HCT116 (cell line): ENCODE measurements at regions not wholly inside any gene's neighbourhood (a gene's known extent, or its start where the extent isn't known, plus 50 kb on each side); places are given as distances from the start of the nearest gene placed in this dataset.

Source experiments
- ATAC-seq: fragments of 200-7000 bp; cut with Tn5 transposase; 2 replicates; pipeline ENCODE4 v1.9.1; 2020; ENCODE audit warnings: mild to moderate bottlenecking, moderate library complexity
- BruUV-seq: library from RNA; stranded (reverse); fragments of 400-500 nt; replicated peaks from 2 replicates; lab custom pipeline; 2021; lab: Mats Ljungman, UMichigan
- CTCF ChIA-PET: fragments of 300-600 bp; sonication (Branson Sonifier 250); formaldehyde crosslinking; loops from one replicate; lab custom pipeline; 2021; ENCODE audit warnings: antibody characterized with exemption; lab: Charles Lee
- POLR2A ChIA-PET: fragments of 300-600, 350-600 bp; sonication (Branson Sonifier 250); formaldehyde crosslinking; loops from one replicate; lab custom pipeline; 2021; ENCODE audit warnings: antibody characterized with exemption; lab: Charles Lee
- RAD21 ChIA-PET, 2 experiments: fragments of 300-600 bp; sonication (Branson Sonifier 250); formaldehyde crosslinking; loops; one replicate each; lab custom pipeline; 2023; ENCODE audit warnings: low total read pairs in 2 of 2; ENCODE audit not compliant: uncharacterized antibody in 2 of 2, unreplicated experiment in 2 of 2, low non-redundant PET in 1 of 2; lab: Charles Lee
- DNase-seq: peaks from one replicate; pipeline ENCODE4 v3.0.0-alpha.2; 2010; ENCODE audit warnings: low read depth, low spot score
- H2AFZ ChIP-seq: fragments of 200-600 bp; shearing (Covaris generic), sonication (generic); 2 replicates; pipeline ENCODE4 v1.6.1; 2017; ENCODE audit warnings: low read depth, mixed run types, mixed read lengths, antibody characterized with exemption, low read length; ENCODE audit not compliant: poor library complexity, severe bottlenecking
- H3K27ac ChIP-seq: 2 replicates; pipeline ENCODE4 v1.5.1; 2012; ENCODE audit warnings: low read depth, low read length
- H3K27me3 ChIP-seq: fragments of 200-600 bp; sonication (generic); 2 replicates; pipeline ENCODE4 v1.6.1; 2016; ENCODE audit warnings: mixed run types, low read length, mixed read lengths; ENCODE audit not compliant: insufficient read depth
- H3K36me3 ChIP-seq, 2 experiments: fragments of 200-500 bp in 1 of 2; fragments of 200-600 bp in 1 of 2; sonication (Bioruptor generic) in 1 of 2; sonication (generic) in 1 of 2; 2 replicates each; pipeline versions ENCODE4 v1.5.1 to v1.6.1; 2014 to 2016; ENCODE audit warnings: low read length in 2 of 2, inconsistent platforms in 1 of 2, mixed read lengths in 1 of 2, mixed run types in 1 of 2; ENCODE audit not compliant: insufficient read depth in 2 of 2, control insufficient read depth in 1 of 2
- H3K4me1 ChIP-seq, 2 experiments: fragments of 200-600 bp in 1 of 2; sonication (generic) in 1 of 2; 2 replicates each; pipeline versions ENCODE4 v1.5.1 to v1.6.1; 2012 to 2017; ENCODE audit warnings: low read length in 2 of 2, inconsistent platforms in 1 of 2, mild to moderate bottlenecking in 1 of 2, mixed read lengths in 1 of 2, mixed run types in 1 of 2, moderate library complexity in 1 of 2; ENCODE audit not compliant: insufficient read depth in 2 of 2, control insufficient read depth in 1 of 2
- H3K4me2 ChIP-seq: fragments of 200-600 bp; sonication (generic); 2 replicates; pipeline ENCODE4 v1.6.1; 2017; ENCODE audit warnings: mixed run types, low read length, mixed read lengths
- H3K4me3 ChIP-seq, 2 experiments: fragments of 200-600 bp in 1 of 2; sonication (generic) in 1 of 2; replicated peaks in 1 of 2; 2 replicates each; pipeline ENCODE4 v1.5.1; 2011 to 2016; ENCODE audit warnings: low read length in 2 of 2, control low read depth in 1 of 2, low read depth in 1 of 2, mild to moderate bottlenecking in 1 of 2, mixed read lengths in 1 of 2, mixed run types in 1 of 2
- H3K79me2 ChIP-seq: fragments of 200-600 bp; sonication (generic); 2 replicates; pipeline ENCODE4 v1.6.1; 2017; ENCODE audit warnings: mild to moderate bottlenecking, mixed run types, low read length, moderate library complexity, mixed read lengths; ENCODE audit not compliant: insufficient read depth
- H3K9ac ChIP-seq: fragments of 200-600 bp; sonication (generic); 2 replicates; pipeline ENCODE4 v1.6.1; 2016; ENCODE audit warnings: low read length, mixed read lengths
- H3K9me2 ChIP-seq: fragments of 200-600 bp; sonication (generic), shearing (Covaris generic); 2 replicates; pipeline ENCODE4 v1.6.1; 2017; ENCODE audit warnings: mixed run types, mild to moderate bottlenecking, moderate library complexity; ENCODE audit not compliant: insufficient read depth
- H3K9me3 ChIP-seq, 2 experiments: fragments of 200-500 bp in 1 of 2; fragments of 200-600 bp in 1 of 2; sonication (Bioruptor generic) in 1 of 2; sonication (generic) in 1 of 2; 2 replicates each; pipeline ENCODE4 v1.6.1; 2014 to 2017; ENCODE audit warnings: low read length in 2 of 2, mixed read lengths in 2 of 2, inconsistent platforms in 1 of 2, low read depth in 1 of 2, mild to moderate bottlenecking in 1 of 2, mixed run types in 1 of 2, moderate library complexity in 1 of 2; ENCODE audit not compliant: control insufficient read depth in 1 of 2, insufficient read depth in 1 of 2
- H4K20me1 ChIP-seq: fragments of 200-600 bp; sonication (generic), shearing (Covaris generic); 2 replicates; pipeline ENCODE4 v1.6.1; 2017; ENCODE audit warnings: mixed run types, mild to moderate bottlenecking, moderate library complexity; ENCODE audit not compliant: insufficient read depth
- CBX3 ChIP-seq: IDR thresholded peaks from 2 replicates; pipeline ENCODE4 v1.6.1; 2012; ENCODE audit warnings: low read depth
- CEBPB ChIP-seq: IDR thresholded peaks from 2 replicates; pipeline ENCODE4 v1.6.1; 2012; ENCODE audit warnings: low read depth
- EGR1 ChIP-seq: IDR thresholded peaks from 2 replicates; pipeline ENCODE4 v1.6.1; 2012; ENCODE audit warnings: low read depth
- ELF1 ChIP-seq: IDR thresholded peaks from 2 replicates; pipeline ENCODE4 v1.6.1; 2012; ENCODE audit warnings: low read depth, borderline replicate concordance
- EZH2 ChIP-seq: fragments of 200-600 bp; sonication (generic); IDR thresholded peaks from 2 replicates; pipeline ENCODE4 v1.6.1; 2017; ENCODE audit warnings: antibody characterized with exemption, mixed run types
- FOSL1 ChIP-seq: IDR thresholded peaks from 2 replicates; pipeline ENCODE4 v1.6.1; 2012; ENCODE audit warnings: low read depth
- JUND ChIP-seq: IDR thresholded peaks from 2 replicates; pipeline ENCODE4 v1.6.1; 2012
- MAX ChIP-seq: IDR thresholded peaks from 2 replicates; pipeline ENCODE4 v1.6.1; 2012
- POLR2A ChIP-seq: IDR thresholded peaks from 2 replicates; pipeline ENCODE4 v1.7.0; 2011; ENCODE audit warnings: borderline replicate concordance; ENCODE audit not compliant: insufficient read depth, insufficient read length; ENCODE audit errors: extremely low read depth
- POLR2AphosphoS5 ChIP-seq: IDR thresholded peaks from 2 replicates; pipeline ENCODE4 v1.6.1; 2011; ENCODE audit warnings: mild to moderate bottlenecking, low read depth, low read length, moderate library complexity
- RAD21 ChIP-seq: IDR thresholded peaks from 2 replicates; pipeline ENCODE4 v1.6.1; 2012; ENCODE audit warnings: low read depth, mild to moderate bottlenecking
- SIN3A ChIP-seq: IDR thresholded peaks from 2 replicates; pipeline ENCODE4 v1.6.1; 2012; ENCODE audit warnings: low read depth
- SP1 ChIP-seq: IDR thresholded peaks from 2 replicates; pipeline ENCODE4 v1.6.1; 2012; ENCODE audit warnings: low read depth
- SRF ChIP-seq: IDR thresholded peaks from 2 replicates; pipeline ENCODE4 v1.6.1; 2012; ENCODE audit warnings: low read depth
- TCF7L2 ChIP-seq: IDR thresholded peaks from 2 replicates; pipeline ENCODE4 v1.7.0; 2011; ENCODE audit warnings: borderline replicate concordance, inconsistent platforms; ENCODE audit not compliant: insufficient read depth, insufficient read length; ENCODE audit errors: extremely low read depth
- YY1 ChIP-seq: IDR thresholded peaks from 2 replicates; pipeline ENCODE4 v1.6.1; 2011; ENCODE audit warnings: low read length, low read depth, moderate library complexity, mild to moderate bottlenecking; ENCODE audit not compliant: insufficient replicate concordance; ENCODE audit errors: extremely low read depth
- ZFX ChIP-seq: fragments of 450-650 bp; IDR thresholded peaks from 2 replicates; pipeline ENCODE4 v1.6.1; 2017
- intact Hi-C: fragments of 100-400 bp; cut with micrococcal nuclease; formaldehyde crosslinking; loops from 2 replicates; pipeline ENCODE4 v1.10.0; 2022
- TF ChIP-seq, protein P1 (sequence below): IDR thresholded peaks from 2 replicates; pipeline ENCODE4 v1.6.1; 2011; ENCODE audit warnings: mild to moderate bottlenecking, low read length, moderate library complexity; ENCODE audit not compliant: insufficient replicate concordance; ENCODE audit errors: extremely low read depth
- TF ChIP-seq, protein P2 (sequence below): IDR thresholded peaks from 2 replicates; pipeline ENCODE4 v1.6.1; 2012; ENCODE audit warnings: low read depth
- TF ChIP-seq, protein P3 (sequence below), 3 experiments: fragments of 200-600 bp in 1 of 3; sonication (generic) in 1 of 3; IDR thresholded peaks in 2 of 3; conservative IDR thresholded peaks in 1 of 3; 2 replicates each; pipeline ENCODE4 v1.5.1; 2012 to 2017; ENCODE audit warnings: low read depth in 2 of 3, low read length in 2 of 3, antibody characterized with exemption in 1 of 3, borderline replicate concordance in 1 of 3, control low read depth in 1 of 3, mild to moderate bottlenecking in 1 of 3, mixed read lengths in 1 of 3, mixed run types in 1 of 3, moderate library complexity in 1 of 3; ENCODE audit not compliant: insufficient read depth in 1 of 3

DNA sequence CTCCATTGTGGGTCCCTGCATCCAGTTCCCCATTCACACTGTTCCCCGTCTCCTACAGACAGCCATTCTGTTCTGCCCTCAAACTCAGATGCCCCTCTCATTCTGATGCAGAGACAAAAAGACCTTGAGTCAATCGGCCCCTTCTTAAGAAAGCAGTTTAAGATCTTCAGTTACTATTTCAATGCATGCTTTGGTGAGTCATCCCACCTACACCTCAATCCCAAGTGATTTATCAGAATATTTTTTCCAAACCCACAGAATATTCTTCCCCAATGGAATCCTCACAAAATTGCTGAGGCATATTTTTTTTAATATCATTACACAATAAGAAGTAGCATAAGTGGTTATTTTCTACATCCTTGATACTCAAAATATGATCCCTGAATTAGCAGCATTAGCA lies 92.4 kb upstream of the SLC1A1 start:
- no peaks in the 10 kb centered on the region for H3K4me1 ChIP-seq
- ATAC-seq (no peak), DNase-seq (no peak)
- no peak overlapping the region for H2AFZ ChIP-seq
- POLR2A ChIA-PET: no interaction called here
- H3K4me3 ChIP-seq: no peak overlapping the region
- intact Hi-C loops: no loop called here
- no peak overlapping the region for H3K27ac ChIP-seq
- CTCF ChIA-PET: no interaction called here
- no peaks in the 10 kb centered on the region for H4K20me1 ChIP-seq
- no peaks in the 10 kb centered on the region for H3K36me3 ChIP-seq
- TF ChIP-seq ZFX (no peak), CEBPB (no peak), CBX3 (no peak), POLR2AphosphoS5 (no peak), MAX (no peak), ELF1 (no peak), TCF7L2 (no peak), SIN3A (no peak), YY1 (no peak), RAD21 (no peak), POLR2A (no peak), FOSL1 (no peak), SP1 (no peak), JUND (no peak), EZH2 (no peak), EGR1 (no peak), SRF (no peak)
- TF ChIP-seq, protein P1, sequence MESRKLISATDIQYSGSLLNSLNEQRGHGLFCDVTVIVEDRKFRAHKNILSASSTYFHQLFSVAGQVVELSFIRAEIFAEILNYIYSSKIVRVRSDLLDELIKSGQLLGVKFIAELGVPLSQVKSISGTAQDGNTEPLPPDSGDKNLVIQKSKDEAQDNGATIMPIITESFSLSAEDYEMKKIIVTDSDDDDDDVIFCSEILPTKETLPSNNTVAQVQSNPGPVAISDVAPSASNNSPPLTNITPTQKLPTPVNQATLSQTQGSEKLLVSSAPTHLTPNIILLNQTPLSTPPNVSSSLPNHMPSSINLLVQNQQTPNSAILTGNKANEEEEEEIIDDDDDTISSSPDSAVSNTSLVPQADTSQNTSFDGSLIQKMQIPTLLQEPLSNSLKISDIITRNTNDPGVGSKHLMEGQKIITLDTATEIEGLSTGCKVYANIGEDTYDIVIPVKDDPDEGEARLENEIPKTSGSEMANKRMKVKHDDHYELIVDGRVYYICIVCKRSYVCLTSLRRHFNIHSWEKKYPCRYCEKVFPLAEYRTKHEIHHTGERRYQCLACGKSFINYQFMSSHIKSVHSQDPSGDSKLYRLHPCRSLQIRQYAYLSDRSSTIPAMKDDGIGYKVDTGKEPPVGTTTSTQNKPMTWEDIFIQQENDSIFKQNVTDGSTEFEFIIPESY: no peak
- TF ChIP-seq, protein P2, sequence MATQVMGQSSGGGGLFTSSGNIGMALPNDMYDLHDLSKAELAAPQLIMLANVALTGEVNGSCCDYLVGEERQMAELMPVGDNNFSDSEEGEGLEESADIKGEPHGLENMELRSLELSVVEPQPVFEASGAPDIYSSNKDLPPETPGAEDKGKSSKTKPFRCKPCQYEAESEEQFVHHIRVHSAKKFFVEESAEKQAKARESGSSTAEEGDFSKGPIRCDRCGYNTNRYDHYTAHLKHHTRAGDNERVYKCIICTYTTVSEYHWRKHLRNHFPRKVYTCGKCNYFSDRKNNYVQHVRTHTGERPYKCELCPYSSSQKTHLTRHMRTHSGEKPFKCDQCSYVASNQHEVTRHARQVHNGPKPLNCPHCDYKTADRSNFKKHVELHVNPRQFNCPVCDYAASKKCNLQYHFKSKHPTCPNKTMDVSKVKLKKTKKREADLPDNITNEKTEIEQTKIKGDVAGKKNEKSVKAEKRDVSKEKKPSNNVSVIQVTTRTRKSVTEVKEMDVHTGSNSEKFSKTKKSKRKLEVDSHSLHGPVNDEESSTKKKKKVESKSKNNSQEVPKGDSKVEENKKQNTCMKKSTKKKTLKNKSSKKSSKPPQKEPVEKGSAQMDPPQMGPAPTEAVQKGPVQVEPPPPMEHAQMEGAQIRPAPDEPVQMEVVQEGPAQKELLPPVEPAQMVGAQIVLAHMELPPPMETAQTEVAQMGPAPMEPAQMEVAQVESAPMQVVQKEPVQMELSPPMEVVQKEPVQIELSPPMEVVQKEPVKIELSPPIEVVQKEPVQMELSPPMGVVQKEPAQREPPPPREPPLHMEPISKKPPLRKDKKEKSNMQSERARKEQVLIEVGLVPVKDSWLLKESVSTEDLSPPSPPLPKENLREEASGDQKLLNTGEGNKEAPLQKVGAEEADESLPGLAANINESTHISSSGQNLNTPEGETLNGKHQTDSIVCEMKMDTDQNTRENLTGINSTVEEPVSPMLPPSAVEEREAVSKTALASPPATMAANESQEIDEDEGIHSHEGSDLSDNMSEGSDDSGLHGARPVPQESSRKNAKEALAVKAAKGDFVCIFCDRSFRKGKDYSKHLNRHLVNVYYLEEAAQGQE: no peak
- TF ChIP-seq, protein P3, sequence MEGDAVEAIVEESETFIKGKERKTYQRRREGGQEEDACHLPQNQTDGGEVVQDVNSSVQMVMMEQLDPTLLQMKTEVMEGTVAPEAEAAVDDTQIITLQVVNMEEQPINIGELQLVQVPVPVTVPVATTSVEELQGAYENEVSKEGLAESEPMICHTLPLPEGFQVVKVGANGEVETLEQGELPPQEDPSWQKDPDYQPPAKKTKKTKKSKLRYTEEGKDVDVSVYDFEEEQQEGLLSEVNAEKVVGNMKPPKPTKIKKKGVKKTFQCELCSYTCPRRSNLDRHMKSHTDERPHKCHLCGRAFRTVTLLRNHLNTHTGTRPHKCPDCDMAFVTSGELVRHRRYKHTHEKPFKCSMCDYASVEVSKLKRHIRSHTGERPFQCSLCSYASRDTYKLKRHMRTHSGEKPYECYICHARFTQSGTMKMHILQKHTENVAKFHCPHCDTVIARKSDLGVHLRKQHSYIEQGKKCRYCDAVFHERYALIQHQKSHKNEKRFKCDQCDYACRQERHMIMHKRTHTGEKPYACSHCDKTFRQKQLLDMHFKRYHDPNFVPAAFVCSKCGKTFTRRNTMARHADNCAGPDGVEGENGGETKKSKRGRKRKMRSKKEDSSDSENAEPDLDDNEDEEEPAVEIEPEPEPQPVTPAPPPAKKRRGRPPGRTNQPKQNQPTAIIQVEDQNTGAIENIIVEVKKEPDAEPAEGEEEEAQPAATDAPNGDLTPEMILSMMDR (IDR thresholded peaks at IDR 0.05 in 2 of 3, conservative IDR thresholded peaks at IDR 0.05 in 1 of 3; ENCODE audit: borderline replicate concordance in 1 of 3, insufficient read depth in 1 of 3, low read depth in 2 of 3, low read length in 2 of 3): no peak
- H3K9me2 ChIP-seq: no peaks in the 10 kb centered on the region
- RAD21 ChIA-PET: no interaction called here
- H3K9ac ChIP-seq: no peak overlapping the region
- no peak overlapping the region for H3K4me2 ChIP-seq
- H3K79me2 ChIP-seq: no peaks in the 10 kb centered on the region
- H3K9me3 ChIP-seq: no peaks in the 10 kb centered on the region
- no peaks in the 10 kb centered on the region for H3K27me3 ChIP-seq
- BruUV-seq: no TSS peak
